CD4-positive, alpha-beta T cell treated with Interleukin-2 at 100 ng/mL for 4 hours (primary cell): ENCODE measurements at regions not wholly inside any gene's neighbourhood (a gene's known extent, or its start where the extent isn't known, plus 50 kb on each side); places are given as distances from the start of the nearest gene placed in this dataset.
A peak's percentile ranks its signal among the peaks of the same experiment; 100 is the strongest.

Source experiments
- DNase-seq: peaks from one replicate; pipeline ENCODE4 v3.0.0-alpha.2; 2020; ENCODE audit warnings: low spot score

GRCh38 chr17:69605571-69605970 lies 191.1 kb downstream of the MAP2K6 start:
- no peak for DNase-seq

DNA sequence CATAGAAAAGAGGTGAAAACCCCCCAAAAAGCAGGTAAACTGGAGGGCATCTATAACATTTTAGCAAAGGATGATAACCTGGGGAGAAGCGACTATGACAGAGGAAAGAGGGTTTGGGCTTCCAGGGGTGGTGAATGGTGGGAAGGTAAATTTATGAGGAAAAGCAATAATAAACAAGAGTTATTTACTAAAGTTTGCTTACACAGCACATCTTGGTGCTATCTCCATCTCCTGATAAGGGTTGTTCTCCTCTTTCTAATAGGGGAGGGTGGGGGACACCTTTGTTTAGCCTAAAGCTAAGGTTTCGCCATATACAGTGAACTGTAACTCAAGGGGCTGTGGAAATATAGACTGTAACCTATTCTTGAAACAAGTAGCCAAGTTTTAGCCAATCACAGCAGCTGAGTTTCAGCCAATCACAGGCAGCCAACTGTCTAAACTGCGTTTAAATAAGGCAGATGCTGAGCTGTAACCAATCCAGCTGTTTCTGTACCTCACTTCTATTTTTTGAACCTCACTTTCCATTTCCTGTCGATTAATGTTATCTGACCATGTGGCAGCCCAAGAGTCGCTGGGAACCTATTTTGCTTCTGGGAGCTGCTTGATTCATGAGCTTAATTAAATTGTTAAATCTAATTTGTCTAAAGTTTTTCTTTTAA lies 191.8 kb downstream of the MAP2K6 start:
- no peak for DNase-seq

DNA sequence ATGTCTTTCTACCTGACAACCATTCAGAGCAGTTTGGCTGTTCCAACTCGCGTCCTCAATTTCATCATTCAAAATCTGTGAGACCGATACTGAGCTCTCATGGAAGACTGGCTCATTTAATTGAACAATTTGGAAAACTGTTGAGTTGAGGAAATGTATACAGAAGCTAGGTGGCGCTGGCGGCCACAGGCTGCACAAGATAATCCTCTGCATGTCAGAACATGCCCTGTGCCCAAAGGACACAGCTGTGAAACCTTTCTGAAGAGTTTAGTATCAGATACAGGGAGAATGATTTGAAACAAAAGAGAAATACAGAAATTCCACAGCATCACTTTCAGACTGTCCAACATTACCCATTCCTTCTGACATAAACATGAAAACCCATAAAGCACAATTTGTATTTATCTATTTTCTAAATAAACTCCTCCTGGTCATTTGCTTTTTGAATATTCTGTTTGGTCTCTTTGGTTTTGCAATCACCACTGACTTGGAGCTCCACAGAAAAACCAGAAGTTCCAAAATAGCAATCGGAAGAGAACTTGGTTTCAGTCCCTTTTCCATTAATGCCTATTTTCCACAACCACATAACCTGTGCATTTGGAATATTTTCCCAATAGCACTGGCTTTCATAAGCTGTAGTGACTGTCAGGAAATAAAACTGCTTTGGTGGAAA lies 192.8 kb downstream of the MAP2K6 start:
- DNase-seq, result peak; percentile 6

GRCh38 chr17:69608141-69608540 lies 193.6 kb downstream of the MAP2K6 start:
- DNase-seq, result no peak

DNA sequence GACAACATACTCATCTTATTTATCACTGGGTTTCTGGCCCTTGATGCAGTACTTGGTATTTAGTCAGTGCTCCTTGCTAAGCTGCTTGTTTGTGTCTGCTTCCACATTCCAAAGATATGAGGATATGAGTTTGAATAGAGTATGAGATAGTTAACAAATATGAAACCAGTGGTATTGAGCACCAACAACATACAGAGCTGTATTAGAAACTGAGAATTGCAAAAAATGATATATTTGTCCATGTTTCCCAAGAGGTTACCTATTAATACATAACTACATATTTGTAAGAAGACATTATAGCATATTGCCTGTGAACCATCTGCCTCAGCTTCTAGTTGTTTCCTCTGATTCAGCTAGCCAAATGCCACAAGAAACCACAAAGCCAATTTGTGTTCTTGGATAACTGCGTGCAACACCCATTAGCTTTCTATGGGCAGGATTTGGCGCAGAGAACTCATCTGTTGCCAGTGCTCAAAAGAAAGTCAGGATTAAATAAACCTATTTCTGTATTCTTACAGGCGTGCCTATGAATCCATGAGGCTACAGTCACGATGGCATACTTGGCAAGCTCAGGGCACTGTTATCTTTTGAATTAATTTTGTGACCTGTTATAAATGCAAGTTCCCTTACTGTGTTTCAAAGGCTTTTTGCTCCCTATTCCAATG lies 194.4 kb downstream of the MAP2K6 start:
- no peak for DNase-seq

DNA sequence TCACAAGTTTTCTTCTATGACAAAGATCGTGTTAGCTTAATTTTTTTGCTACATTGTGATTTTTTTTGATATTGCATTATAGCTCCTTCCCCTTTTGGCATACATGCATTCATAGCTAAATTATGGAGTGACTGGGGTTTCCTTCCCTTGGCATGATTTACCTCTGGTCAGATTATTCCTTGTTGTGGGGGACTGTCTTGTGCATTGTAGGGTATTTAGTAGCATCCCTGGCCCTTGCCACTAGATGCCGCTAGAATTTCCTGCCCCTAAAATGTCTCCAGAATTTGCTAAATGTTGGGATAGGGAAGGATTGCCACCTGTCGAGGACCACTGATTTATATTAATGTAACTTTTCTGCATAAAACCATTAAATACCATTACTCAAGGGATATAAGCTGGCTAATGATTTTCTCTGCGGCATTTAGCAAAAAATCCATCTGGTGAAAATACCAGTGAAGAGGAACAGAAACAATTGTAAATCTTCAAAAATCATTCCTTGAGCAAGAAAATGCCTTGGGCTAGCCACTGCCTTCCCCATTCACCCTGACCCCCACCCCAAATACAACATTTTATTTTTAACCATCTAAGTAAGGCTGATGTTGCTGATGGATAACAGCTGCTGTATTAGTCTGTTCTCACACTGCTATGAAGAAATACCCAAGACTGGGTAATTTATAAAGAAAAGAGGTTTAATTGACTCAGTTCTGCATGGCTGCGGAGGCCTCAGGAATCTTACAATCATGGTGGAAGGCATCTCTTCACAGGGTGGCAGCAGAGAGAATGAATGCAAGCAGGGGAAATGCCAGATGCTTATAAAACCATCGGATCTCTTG lies 195.2 kb downstream of the MAP2K6 start:
- no peak for DNase-seq

GRCh38 chr17:69620363-69620762 lies 205.9 kb downstream of the MAP2K6 start:
- no peak for DNase-seq

DNA sequence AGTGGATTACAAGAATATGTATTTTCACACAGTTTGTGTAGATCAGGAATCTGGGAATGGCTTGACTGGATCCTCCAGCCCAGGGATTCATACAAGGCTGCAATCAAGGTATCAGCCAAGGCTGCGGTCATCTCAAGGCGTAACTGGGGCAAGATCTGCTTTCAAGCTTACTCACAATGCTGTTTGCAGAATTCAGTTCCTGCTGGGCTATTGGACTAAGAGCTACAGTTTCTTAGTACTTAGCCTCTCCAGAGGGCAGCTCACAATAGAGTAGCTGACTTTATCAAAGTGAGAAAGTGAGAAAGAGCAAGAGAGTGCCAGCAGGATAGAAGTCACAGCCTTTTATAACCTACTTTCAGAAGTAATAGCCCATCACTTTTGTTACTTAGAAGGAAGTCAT lies 211.0 kb downstream of the MAP2K6 start:
- no peak for DNase-seq

DNA sequence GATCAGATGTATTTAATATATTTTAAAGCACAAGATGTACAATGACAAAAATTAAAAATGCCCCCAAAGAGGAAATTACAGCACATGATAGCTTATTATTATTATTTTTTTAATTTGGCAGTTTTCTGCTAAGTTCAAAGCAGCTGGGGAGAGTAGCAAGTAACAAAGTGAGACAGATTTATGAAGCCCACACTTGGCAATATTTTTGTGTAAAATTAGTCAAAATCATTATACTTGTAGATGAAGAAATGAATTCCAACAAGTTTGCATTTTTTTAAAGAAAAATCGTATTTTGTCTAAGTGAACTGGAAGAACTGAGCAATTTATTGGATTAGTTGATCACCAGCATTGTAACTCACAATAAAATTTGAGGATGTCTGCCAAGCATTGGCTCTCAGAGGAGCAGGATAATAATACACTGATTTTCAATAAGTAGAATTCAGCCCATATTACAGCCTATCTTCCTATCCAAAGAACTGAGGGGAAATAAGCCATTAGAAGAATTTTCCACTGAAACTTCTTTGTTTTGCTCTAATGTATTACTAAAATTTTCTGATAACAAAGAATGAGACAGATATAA lies 215.6 kb downstream of the MAP2K6 start:
- no peak for DNase-seq

DNA sequence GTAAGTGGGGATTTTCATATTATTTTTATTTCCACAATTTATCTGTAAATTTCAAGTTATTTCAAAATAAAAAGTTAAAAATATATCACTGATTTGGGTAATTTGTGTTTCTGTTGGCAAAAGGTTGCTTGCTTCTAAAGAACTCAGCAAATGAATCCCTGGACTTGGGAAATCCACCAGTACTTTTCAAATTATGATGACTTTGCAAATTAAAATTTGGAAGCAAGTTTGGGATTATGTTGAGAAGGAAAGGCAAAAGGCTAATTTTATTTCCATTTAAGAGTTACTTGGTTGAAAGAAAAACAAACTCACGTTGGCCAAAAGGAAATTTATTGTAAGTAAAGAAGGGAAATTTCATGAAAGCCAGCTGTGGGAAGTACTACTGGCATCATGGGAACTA lies 220.3 kb downstream of the MAP2K6 start:
- no peak for DNase-seq

DNA sequence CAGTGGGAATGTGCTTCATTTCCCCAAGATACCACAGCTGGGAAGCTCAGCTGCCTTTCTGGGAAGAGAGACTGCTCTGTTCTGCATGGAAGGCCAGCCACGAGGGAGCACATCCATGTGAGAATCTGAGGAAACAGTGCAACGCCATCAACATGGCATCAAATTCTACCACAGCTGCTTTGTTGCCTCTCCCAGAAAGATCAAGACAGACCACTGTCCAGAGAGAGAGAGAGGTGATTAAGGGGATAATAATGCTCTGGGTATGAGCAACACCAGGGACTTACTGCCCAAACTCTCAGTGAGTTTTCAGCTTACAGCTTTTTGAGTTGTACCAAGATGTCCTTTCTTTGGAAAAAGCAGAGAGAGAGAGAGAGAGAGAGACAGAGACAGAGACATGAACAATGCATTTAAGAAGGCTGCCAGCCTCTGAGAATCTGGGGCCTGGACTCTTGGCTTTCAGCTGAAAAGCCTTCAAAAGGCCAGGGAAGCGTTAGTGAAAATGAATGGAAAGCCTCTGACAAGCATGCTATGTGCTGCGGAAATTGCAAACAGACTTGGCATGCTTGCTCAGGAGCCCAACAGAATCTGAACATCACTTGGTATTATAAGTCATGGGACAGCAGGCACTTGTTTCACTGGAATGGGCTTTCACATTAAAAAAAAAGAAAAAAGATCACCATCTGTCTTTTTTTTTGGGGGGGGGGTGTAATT lies 223.1 kb downstream of the MAP2K6 start:
- DNase-seq, result no peak

- no peak for DNase-seq
These were observed 224.6 kb downstream of the MAP2K6 start for GRCh38 chr17:69639096-69639495.

- no peak for DNase-seq
These were observed 225.6 kb downstream of the MAP2K6 start for GRCh38 chr17:69640073-69640472.

GRCh38 chr17:69643686-69644085 lies 229.2 kb downstream of the MAP2K6 start:
- DNase-seq, result no peak

DNA sequence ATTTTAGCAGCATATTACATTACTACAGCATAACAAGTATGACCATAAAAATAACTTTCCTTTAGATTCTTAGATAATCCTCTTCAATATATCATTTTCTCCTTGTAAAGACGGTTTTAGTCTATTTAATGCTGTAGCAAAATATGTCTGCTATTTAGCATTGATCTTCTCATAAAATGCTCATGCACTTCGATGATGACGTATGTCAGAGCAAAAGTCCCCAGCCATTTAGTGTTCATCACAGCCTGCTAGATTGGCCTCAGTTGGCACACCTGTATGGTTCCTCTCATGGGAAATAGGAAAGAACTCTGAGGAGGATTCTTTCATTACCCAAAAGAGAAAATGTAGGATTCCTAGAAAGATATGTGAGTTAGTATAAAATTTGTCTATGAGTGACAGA lies 232.2 kb downstream of the MAP2K6 start:
- DNase-seq, result no peak

DNA sequence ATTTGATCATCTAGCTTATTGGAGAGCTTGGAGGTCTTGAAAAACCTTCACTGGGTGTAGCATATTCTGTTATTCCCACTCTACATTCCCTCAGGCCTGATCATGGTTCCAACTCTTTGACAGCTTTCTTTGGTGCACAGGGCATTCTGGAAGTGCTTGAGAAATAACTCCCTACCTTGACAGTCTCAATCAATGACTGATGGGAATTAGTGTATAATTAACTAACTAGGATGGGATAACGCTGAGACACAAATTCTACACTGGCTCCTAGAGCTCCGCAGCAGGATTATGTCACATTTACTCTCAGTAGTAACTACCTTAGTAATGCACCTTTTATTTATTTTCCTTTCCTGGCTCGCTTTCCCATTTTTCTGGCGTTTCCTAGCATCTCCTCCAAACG lies 236.4 kb downstream of the MAP2K6 start:
- no peak for DNase-seq

DNA sequence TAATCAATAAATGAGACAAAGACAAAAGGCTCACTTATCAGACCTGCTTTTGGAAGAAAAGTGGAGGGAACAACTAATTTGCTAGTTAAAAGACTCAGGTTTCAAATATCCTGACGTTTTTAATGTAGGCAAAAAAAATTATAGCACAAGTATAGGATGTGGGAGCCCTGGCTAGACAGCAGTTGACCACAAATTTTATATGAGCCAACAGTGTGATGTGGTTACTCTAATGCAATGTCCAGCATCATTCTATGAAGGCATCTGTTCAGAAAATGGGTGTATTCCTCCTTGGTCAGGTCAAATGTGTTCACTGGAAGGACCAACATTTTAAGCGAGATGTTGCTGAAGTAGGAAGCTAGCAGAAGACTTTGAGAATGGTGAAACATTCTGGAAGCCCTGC lies 237.4 kb downstream of the MAP2K6 start:
- DNase-seq, result no peak

DNA sequence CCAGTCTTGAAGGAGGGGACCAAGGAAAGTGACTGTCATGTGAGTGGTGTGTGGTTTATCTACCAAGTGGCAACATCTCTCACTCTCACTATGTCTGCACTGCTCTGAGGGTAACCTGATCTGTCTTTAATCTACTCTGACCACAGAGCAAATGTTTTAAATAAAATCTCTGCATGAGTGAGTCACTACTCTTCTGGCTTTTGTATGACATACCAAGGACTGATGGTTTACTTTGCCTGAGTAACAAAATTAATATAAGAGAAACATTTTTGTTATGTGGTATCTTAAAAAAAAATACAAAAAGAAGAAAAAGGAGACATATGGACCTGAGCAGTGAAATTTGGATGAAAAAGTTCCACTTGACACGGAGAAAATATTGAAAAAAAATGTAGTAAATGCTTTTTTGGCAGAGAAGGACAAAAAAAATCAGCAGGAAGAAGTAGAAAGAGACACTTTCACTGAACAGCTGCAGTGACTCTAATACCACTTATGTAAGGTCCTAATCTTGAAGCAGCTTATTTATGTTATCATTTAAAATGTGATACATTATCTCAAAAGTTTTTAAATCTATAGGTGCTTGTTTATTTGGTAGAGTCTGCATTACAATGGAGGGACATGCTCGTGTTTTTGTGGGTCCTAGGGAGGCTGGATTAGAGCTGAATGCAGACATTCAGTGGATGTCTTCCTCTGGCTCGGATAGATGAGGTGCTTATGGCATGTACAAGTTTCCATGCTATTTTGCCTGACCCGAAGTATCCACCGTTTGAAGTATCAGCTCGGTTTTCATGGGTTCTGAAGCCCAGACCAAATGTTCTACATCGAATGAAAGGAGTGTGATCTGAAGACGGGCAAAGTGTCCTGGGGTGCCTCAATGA lies 240.7 kb downstream of the MAP2K6 start:
- no peak for DNase-seq

- DNase-seq, result no peak
These were observed 241.4 kb downstream of the MAP2K6 start for GRCh38 chr17:69655902-69656301.

GRCh38 chr17:69669441-69670178 lies 255.1 kb downstream of the MAP2K6 start:
- DNase-seq, result no peak
